ENCODE measurements at regions not wholly inside any gene's neighbourhood (a gene's known extent, or its start where the extent isn't known, plus 50 kb on each side); places are given as distances from the start of the nearest gene placed in this dataset.

DNA sequence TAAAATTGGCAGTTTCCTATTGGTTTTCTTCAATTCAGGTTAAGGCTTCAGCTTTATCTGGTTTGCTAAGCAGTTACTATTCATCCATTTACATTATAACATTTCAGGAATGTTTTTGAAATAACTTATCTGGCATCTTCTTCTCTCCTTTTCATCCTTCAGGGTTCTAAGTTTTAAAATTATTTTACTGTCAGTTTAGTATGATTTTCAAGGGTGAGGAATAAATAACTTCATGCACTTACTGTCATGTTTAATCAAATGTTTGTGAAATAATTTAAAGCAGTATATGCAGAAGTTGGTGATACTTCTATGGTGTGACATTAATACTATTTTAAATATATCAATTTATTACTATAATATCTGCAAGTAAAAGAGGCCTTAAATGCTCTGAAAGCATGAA lies 338.1 kb upstream of the MMS22L start:
- DNase-seq, result no peak

DNA sequence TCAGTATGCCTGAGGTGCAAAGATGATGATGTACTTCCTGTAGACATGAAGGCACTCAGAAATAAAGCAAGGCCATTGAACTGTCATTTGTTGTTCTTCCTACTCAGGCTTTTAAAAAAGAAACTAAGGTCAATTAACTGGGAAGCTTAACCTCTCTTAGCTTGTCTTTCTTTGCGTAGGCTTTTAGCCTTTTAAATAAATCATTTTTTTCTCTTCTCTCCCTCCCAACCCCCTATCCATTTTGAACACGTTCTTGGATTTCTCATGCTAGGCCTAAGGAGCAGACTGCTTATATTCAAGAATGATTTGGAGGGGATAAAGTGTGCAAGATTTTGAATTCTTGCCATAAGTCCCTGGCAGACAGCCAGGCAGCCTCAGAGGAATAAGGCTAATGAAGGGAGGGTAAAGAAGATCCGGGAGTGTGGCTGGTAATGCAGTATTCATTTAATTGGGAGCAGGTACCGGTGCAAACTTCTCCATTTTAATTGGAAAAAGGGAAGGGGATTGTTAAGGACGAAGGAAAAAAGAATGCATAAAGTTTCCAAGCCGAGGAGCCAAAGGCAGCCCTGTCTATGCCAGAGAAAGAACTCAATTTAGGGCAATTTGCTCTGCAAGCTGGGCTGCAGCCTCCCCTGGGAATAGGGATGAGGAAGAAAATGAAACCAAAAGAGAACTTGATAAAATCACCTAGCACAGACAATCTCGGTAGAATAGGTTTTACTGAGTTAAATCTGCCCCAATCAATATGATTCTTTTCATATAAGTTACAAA lies 343.8 kb upstream of the MMS22L start:
- no peak for DNase-seq

DNA sequence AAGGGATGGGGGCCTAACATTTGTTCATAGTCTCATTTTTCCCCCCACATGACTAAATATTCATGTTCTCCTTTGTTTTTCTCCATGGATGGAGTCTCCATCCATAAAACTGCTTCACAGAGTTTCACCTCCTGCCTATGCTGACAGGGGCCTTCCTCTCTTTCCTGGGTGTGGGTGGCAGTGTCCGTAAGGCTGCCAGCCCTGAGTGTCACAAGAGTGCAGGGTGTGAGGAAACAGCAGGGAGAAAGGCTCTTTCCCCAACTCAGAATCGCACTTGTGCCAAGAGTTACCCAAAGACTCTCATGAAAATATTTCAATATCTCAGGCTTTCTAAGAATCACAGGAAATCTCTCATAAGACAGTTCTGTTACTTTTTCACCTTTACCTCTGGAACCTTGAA lies 346.2 kb upstream of the MMS22L start:
- no peak for DNase-seq

DNA sequence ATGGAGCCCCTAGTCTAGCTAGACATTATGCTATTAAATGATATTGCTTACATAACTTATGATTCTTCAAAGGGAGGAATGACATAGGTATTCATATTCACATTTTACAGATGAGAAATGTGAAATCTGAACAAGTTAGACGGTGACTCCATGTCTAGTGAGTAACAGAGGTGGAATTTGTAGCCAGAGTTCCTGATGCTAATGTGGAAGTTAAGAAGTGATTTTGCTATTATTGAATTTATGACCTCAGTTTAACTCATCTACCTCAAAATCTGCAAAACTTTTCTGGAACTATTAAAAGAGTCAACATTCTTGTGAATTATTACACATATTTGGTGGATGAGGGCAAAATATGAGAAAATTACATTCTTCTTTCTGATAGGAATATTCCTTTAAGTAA lies 347.6 kb upstream of the MMS22L start:
- no peak for DNase-seq

DNA sequence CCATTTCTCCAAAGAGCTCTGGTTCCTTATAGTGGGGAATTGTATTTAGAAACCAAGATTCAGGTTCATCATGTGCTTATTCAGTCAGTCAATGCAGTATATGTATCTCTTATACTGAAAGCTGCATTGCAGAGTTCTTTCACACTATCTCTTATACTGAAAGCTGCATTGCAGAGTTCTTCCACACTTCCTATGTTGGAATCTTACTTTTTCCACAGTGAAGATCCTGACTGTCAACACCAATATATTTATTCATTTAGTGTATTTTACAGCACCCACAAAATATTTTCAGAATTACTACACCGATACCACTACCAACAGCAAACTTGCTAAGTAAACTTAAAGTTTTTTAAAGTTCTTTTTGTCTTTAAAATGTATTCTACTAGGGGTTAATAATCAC lies 349.3 kb upstream of the MMS22L start:
- no peak for DNase-seq

DNA sequence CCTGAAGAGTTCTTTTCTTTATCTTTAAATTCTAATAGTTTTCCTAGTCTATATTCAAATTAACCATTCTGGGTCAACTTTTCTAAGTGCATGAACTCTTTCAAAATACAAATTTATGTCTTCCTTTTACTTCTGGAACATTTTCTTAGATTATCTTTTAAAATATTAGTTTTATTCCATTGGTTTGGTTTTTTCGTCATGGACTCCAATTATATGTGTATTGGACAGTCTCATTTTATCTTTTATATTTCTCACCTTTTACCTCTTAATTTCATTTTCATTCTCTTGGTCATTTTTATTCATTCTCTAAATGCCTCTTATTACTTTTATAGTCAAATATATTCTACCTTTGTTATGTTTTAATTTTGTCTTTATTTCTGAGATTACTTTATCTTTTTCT lies 356.7 kb upstream of the MMS22L start:
- no peak for DNase-seq

DNA sequence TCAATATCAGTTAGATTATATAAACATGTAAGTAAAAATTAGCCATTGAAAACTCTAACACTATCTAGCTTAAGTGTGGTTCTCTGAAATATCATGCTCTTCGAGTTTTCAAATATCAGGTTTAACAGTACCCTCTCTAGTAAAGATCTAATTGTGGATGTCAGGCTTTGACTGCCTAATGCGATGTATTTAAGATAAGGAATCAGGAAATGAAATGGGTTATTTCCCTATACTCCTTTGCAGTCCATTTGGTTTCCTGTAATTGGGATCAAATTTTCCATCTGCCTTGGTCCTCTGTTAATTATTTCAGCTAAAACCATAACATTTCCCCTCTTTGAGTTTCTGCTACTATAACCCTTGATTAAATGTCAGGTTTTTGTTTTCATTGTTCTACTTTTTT lies 361.3 kb upstream of the MMS22L start:
- DNase-seq, result no peak

DNA sequence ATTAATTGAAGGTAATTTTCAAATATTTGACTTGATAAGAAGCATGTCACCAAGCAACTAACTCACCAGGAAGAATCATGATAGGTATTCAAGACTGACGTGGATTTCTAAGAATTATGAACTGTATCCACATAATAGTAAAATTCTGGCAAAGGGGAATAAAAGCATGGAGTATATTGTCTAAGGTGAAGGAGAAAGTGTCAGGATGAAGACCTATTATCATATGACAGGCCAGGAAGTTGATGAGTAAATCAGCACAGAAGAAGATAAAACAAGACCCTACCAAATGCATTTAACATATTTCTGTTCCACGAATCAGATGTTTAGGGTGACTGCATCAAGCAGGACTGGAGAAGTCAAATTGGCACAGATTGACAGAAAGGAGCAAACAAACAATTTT lies 362.7 kb upstream of the MMS22L start:
- no peak for DNase-seq

DNA sequence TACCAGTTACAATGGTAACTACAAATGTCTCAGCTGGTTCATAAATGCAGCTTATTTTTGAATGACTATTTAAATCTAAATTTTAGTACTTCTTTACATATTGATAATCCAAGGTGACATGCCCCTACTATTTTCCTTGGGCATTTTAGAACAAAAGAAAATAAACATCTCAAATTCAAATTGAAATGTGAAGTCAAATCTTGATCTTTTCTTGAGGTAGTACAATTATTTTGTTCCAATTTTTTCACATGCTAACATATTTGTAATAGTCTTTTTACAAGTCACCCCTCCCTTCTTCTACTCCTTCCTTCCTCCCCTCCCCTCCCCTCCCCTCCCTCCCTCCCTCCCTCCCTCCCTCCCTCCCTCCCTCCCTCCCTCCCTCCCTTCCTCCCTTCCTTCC lies 370.1 kb upstream of the MMS22L start:
- no peak for DNase-seq

DNA sequence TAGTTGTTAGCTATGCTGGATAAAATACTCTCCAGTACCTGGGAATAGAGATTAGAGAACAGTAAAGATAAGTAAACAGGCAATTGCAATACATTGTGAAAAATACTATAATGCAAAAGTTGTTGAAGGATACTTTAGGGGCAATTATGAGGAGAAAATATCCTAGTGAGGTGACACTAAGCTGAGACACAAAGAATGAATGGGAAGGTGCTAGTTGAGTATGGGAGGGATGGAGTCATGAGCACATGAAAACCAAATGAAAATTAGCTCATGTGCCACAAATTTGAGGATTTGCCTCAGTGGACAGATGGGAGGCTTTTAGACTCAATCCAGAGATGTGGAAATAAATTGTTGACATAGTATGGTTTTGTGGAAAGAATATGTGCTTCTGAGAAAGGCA lies 370.5 kb upstream of the MMS22L start:
- no peak for DNase-seq

DNA sequence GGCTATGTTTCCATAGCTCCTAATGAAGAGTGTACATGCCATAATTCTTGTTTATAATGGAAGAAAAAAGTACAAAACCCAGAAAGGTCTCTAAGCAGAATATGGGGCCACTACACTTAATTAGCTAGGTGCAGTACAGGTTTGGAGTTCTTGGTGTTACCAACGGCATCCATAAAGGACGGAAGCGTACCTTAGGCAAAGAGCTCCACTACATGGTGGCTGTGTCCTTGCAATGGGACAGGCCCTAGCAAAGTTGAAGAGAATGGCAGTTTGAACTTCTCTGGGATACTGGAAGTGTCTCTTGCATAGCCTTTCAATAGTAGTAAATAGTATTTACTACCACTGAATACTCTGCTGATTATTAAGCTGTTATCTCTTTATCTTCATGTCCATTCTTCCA lies 371.7 kb upstream of the MMS22L start:
- no peak for DNase-seq

DNA sequence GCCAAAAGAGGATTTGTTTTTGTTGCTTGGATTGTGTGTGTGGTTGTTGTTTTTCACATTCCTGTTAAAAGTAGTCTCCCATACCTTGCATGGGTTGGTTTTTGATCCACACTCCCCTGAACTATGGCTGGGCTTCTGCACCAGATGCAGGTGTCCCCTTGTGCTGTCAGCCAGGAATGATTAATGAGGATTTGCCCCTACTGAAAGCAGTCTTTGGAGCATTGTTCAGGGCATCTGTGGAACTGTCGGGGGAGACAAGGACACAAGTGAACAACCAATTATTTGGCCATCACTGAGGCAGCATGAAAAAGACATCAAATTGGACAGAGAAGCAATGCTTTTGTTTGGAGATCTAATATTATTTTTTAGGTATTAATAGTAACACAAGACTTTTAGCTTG lies 373.2 kb upstream of the MMS22L start:
- DNase-seq, result no peak

DNA sequence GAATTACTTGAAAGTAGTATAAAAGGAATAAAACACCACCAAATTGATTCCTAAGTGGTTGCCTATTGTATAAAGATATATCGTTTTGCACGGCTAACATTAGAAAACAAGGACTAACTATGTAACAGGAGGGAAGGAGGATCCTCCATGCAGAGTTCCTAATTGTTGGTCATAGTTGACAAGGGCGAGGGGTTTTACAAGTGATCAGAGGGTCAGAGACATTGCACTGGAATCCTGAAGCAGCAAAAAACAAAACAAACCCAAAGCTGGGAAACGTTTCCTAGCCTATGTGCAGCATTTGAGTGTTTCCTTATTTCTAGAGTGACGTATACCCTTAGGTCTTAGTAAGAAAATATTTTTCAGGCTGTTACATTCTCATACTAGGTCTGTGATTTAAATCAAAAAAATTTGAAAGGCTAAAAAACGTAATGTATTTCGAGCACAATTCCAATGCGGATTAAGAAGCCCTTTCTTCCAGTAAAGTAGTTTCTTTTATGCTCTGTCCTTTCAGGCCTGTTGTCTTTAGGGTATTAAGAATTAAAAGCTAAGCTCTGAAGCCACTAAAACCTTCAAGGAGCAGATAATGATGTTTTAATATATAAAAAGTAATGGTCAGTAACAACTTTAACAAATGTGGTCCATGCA lies 373.8 kb upstream of the MMS22L start:
- no peak for DNase-seq

DNA sequence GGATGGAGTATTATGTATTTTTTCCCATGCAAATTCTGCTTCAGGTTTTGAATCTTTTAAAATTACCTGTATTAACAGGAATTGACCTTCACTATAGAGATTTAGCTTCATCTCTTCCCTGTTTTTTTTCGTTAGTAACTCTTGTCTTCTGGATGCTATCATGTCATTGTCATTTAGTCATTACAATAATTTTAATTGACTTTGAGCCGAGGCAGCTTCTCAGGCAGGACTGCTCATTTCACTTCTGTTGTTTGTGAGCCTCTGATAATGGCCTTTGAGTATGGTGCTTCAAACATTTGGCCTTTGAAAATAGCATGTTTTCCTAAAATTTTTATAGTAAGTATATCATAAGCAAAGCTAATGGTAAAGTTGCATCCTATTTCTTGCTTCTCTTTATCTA lies 375.1 kb upstream of the MMS22L start:
- no peak for DNase-seq

DNA sequence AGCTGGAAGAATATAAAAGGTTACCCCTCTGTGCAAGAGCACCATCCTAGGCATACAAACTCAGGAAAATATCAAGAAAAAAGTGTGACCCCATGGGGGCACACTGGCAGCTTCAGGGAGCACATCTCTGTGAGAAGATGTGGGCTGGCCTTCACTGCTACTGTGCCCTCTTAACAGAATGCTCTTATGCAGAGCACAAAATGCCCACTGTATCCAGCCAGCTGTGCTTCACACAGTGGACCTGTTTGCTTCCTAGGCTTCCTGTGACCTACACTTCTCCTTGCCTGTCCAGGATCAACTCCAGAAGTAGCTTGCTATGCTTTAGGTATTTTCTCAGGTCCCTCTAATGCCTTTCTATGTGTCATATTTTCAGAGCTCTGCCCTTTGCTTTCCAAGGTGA lies 380.2 kb upstream of the MMS22L start:
- no peak for DNase-seq

DNA sequence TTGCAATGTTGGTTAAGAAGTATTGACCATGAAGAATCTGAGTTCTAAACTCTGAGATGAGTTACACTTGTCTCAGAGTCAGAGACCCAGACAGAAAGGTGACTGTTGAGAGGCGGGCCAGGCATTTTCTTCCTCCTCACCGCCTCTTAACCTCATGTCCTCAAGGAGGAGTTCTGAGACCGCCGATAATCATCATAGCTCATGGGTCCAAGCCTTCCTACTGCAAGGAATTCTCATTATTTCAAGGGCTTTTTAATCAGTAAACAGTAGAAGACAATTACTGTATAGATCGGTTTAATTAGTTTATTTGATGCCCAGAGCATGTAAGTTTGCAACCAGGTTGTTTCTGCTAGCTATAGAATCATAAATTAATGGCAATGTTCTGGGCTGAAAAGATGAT lies 382.4 kb upstream of the MMS22L start:
- no peak for DNase-seq

DNA sequence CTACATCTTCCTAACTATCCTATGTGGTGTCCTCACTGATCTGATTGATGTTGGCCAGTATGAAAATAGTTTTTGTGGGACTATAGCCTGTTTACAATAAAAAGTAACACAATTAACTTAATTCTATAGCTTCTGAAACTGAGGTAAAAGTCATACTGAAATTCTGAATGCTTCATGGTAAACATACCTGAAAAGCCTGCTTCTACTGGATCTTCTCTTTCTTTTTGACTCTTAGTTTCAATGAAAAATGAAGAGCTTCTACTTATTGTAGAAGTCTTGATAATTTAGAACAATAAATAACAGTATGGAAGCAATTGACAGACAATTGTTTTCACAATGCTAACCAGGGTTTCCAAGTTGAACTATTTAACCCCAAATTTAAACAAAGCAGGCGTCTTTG lies 383.9 kb upstream of the MMS22L start:
- no peak for DNase-seq

DNA sequence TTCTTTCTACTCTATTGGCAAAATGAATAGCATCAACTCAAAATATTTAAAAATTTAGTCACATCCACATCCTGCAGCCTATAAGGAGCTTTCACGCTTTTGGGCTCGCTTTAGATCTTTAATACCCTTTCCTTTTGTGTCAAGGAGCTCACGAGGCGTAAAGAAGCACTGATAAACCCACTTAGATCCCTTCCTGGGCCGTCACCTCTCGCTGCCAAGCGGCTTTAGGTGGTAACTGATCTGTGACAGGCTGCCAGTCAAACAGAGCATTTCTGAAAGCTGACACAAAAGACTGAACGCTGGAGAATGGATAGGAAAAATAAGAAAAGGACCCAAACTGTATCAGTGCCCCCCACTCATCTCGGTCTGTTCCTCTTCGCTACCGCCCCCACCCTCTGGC lies 385.7 kb upstream of the MMS22L start:
- no peak for DNase-seq

DNA sequence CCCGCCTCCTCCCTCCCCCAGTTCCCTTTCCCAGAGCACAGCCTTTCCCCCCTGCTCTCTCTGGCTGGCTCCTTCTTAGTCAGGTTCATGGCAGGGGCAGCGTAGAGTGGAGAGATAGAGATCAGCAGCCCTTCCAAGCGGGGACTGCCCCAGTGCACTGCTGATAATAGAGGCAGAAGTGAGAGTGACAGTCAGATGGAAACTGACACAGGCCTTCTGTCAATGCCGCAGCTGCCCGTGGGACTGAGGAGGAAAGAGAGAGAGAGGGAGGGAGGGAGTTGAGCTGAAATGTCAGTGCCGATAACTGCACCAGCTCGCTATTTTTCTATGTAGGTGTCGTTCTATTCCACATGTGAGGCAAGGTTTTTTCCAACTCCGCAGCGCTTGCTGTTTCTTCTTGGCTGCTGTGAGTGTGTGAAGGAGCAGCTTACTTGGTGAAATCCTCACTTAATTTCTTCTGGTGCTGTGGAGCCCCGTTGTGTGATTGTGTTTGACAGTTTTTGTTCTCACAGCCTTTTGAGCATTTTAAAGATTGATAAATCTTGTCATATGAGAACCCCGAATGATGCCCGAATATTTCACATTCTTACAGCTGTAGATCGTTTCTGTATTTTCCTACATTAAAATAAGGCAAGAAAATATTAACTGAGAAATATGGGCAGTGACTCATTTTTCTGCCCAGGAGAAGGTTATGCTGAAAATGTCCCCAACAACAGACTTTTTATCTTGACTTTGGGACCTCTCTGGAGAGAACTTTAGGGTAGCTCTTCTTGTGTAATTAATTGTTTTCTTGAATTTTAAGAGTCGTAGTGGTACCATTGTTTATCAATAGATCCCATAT lies 386.4 kb upstream of the MMS22L start:
- DNase-seq, result no peak

DNA sequence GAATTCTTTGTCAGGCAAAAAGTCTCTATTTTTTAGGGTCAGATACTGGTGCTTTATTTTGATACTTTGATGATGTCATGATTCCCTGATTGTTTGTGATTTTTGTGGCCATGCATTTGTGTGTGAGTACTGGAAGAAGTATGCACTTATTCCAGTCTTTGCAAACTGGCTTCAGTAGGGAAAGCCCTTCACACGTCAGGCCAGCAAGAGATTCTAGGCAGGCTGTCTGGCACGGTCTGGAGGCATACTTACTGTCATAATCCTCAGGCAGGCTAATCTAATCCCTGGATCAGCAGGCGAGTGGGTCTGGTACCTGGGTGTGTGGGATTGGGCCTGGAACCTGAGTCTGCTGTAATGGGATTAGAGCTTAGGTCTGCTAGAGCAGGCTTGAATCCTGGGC lies 391.8 kb upstream of the MMS22L start:
- DNase-seq, result no peak

DNA sequence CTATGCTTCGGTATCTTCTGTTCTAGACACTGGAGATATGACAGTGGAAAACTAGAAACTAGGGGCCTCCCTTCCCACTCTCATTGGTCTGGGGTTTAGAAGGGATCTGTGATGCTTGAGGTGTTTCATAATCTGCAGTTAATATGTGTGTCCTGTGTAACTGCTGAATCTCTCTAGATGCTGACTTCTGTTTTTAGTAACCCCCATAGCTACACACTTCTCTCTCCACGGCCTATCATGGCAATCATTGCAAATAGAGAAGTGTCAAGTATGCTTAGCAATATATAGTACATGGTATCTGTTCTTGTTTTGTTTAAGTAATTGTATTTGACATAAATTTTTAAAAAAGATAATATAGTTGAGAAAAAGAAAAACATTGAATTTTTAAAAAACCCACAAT lies 394.6 kb upstream of the MMS22L start:
- DNase-seq, result no peak

DNA sequence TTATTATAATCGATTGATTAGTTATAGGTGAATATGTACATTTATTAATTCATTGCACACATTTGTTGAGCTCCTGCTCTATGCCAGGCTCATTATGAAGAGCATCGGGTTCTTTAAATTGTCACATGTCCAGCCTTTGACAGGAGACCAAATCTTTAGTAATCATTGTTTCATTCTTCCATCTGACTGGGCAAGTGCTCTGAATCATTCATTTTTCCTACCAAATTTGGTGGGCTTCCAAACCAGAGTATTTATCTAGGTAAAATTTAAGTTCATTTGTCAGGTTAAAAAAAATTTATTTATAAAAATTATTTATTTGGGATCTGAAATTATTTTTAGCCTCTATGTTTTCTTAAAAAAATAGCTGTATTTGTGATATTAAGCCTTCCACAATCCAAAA lies 404.9 kb upstream of the MMS22L start:
- DNase-seq, result no peak

DNA sequence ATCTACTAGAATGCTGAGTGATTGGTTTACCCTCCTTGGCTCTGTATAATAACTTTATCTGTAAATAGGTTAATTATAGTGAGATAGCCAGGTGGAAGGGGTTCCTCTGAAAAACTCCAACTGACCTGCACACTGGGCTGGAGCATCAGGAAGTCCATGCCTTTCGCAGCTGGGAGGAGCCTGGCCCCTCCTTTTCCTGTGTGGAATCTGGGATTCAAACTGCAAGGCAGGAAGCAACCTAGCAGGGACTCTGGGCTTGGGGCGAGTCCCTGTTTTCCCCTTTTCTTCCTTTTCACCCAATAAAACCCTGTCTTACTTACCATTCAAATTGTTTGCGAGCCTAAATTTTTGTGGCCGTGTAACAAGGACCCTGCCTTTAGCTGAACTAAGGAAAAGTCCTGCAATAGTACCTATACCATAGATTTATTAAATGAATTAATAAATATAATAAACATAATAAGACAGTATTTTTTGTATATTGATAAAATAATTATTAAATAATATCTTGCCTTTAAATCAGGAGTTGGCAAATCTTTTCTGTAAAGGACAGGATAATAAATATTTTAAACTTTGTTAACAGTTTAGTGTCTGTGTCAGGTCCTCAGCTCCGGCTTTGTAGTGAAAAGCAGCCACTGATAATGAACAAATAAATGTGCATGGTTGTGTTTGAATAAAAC lies 406.2 kb upstream of the MMS22L start:
- no peak for DNase-seq

Measured in dermis blood vessel endothelial cell (primary cell).